ENCODE measurements at regions not wholly inside any gene's neighbourhood (a gene's known extent, or its start where the extent isn't known, plus 50 kb on each side); places are given as distances from the start of the nearest gene placed in this dataset.
"Not testable (repeated sequence)": the region's sequence is repeated elsewhere in the genome, so short reads cannot be mapped to it uniquely, and the experiment has no call there.

DNA sequence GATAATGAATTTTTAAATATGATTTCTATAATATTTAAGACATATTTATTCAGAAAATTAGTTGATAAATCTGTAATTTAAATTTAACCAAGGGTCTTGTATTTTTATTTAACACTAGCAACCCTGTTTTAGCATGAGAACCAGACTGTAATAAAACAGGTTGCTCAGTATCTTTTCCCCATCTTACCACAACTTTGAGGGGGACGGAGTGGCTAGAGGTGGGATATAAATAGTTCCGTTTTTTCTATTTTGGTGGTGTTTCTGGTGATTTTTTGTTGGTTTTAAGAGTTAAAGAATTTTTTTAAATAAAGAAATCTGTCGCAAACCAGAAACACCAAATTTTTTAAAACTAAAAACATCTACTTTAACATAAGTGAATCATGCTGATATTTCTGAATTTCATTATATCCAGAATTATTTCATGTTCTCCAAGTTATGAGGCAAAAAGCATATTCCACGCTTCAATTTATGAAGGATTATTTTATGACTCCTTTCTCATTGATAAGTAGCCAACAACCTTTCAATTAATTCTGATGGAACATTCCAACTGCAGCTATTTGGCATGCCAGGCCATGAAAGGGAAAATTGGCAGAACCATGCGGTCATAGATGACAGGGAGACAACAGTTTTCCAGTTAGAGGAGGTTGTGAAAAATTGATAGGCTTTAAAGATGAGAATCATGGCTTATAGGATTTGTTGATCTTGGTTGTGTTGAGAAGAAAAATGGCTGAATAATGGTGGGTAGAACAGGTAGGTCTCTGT, 151.9 kb upstream of the CARMIL1 start:
- DNase-seq: no peak

DNA sequence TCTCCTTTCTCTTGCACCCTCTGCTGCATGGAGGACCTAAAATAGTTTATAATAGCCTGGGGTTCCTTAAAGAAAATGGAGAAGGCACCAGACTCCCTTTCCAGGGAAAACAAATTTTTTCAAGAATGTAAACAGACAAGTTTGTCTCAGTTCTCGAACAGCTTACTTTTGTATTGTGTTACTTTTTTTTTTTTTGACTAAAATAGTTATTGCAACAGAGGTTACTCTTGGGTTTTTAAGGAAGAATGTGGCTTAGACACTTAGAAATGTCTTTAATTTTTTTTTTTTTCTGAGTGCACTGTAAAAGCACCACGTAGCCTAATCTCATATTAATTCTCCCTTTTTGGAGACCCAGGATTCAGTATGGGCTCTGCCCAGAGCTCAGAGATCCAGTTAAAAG, 148.7 kb upstream of the CARMIL1 start:
- no peak for DNase-seq

DNA sequence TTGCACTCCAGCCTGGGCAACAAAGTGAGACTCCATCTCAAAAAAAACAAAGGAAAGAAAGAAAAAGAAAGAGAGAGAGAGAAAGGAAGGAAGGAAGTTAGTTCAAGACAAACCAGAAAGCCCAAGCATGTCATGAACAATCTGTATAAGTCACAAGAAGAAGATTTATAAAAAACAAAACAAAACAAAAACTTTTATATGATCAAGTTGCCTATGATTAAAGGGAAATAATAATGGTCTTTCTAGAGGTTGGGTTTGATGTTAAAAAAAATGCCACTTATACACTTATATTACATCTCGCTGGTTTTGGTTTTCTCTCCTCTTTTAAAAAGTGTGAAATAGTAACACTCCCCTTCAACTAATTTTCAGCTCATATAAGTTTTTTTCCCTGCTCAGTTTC, 146.2 kb upstream of the CARMIL1 start:
- no peak for DNase-seq

DNA sequence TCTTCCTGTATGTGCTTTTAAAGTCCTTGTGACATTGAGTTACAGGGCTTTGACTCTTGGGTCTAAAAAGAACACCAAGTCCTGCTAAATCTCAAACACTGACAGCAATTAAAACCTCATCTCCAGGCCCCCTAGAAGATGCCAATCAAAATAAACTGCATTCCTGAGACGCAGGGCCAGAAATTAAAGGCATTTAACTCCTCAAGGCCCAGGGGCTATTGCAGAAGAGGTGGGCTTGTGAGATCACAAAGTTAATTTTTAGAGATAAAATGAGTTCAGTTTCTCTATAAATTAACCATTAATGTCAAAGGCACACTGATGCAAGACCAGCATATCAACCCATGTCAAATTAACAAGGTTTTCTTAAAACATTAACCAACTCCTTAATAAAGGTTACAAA, 145.6 kb upstream of the CARMIL1 start:
- no peak for DNase-seq

GRCh38 chr6:25136854-25137253, 142.3 kb upstream of the CARMIL1 start:
- DNase-seq: no peak

GRCh38 chr6:25137480-25137879, 141.7 kb upstream of the CARMIL1 start:
- no peak for DNase-seq

DNA sequence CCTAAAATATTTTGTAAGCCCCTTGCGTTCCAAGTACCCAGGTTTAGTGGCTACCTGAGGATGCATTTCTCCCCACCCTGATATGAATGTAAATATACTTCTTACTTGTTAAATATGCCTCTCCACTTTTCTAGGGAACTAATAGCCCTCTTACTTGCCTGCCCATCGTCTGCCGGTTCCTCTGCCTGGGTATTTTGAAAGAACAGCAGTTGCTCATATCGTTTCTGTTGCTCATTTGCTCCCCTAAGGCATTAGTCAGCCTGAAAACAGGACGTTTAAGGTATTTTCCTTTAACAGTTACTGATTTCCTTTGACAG, 141.3 kb upstream of the CARMIL1 start:
- no peak for DNase-seq

GRCh38 chr6:25138233-25138933, 140.8 kb upstream of the CARMIL1 start:
- peak; percentile 47 for DNase-seq

GRCh38 chr6:25138934-25139415, 140.2 kb upstream of the CARMIL1 start:
- no peak for DNase-seq

DNA sequence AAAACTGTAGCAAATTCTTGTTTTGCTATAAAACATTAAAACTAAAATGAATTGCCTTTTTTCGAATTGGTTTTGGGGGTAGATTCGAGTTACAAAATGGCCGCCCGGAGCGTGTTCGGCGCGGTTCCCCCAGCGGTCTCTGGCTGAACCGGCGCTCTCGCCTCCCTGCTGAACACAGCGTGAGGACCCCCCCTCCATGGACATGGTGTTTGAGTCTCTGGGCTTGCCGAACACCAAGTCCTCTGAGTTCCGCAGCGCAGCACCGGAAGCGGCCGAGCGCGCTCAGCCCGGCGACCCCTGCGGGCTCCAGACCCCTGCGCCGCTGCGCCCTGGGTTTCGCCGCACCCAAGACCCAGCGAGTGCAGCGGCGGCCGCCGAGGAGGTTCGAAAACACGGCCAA, 139.6 kb upstream of the CARMIL1 start:
- not testable (repeated sequence) for DNase-seq

DNA sequence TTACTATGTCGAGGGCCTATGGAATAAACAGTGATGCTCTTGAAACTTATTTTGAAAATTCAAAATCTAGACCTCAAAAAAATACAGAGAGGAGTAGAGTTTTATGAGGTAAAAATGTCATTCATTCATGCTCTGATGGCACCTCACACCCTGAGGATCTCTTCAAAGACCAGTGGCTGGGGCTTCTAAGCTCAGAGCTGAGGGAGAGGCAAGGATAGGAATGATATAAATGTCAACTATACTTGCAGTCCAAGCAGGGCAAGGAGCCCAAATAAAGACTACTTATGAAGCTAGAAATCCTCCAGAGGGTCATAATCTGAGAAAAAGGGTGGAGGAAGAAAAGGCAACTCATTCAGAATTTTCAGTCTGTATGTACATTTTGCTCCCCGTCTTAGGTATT, 136.7 kb upstream of the CARMIL1 start:
- DNase-seq: no peak

DNA sequence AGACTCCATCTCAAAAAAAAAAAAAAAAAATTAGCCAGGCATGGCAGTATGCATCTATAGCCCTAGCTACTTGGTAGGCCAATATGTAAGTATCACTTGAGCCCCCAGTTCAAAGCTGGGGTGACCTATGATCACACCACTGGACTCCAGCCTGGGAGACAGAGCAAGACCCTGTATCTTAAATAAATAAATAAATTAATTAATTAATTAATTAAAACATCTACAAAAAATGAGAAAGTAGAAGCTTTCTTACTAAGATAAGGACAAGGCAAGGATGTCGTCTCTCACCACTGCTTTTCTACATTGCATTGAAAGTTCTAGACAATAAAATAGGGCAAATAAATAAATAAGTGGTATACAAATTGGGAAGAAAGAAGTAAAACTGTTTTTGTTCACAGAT, 134.3 kb upstream of the CARMIL1 start:
- DNase-seq: no peak

DNA sequence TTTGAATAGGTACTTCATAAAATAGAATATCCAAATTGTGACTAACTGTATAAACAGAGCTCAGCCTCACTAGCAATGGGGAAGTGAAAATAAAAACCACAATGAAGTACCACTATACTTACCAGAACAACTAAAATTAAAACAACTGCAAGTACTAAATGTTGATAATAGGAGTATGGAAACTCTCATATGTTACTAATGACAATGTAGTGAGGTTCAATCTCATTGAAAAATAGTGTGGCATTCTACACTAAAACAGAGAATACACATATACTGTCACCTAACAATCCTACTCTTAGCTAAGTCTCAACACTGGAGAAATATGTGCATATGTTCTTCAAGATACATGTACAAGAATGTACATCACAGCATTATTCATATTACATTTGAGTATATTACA, 132.0 kb upstream of the CARMIL1 start:
- no peak for DNase-seq

- DNase-seq: no peak
These were observed 129.1 kb upstream of the CARMIL1 start for GRCh38 chr6:25150031-25150430.

- no peak for DNase-seq
These were observed 128.3 kb upstream of the CARMIL1 start for GRCh38 chr6:25150863-25151262.

GRCh38 chr6:25153079-25153478, 126.1 kb upstream of the CARMIL1 start:
- DNase-seq: no peak

- no peak for DNase-seq
These were observed 125.1 kb upstream of the CARMIL1 start for GRCh38 chr6:25154034-25154596.

DNA sequence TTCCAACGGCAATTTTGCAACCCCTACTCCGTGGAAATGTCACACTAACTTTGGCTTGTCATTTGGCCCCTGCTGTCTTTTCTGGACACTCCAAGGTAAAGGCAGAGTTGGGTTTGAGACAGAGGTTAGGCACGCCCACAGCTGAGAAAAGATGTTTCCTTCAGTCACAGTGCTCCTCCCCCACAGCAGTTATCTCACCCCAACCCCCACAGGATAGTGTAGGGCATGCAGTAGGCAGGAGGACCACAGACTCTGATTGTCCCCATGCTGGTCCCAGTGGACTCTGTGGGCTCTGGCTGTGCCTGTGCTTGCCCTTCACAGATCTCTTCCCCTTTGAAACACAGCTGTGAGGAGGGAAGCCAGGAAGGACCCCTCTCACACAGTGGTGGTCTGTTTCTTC, 124.0 kb upstream of the CARMIL1 start:
- DNase-seq: no peak

DNA sequence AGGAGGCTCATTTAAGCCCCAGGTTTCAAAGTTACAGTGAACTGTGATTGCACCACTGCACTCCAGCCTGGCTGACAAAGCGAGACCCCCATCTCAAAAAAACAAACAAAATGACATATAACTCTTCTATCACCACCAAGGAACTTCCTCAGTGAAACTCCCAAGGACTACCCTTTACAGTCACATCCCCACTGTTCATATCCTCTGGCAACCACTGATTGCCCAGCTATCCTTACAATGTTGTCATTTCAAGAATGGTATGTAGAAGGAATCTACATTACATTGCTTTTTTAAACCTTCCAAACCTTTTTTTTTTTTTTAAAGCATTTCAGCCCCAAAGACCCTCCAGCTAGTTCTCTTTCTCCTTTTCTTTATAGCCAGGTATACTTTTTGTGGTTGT, 123.1 kb upstream of the CARMIL1 start:
- DNase-seq: no peak

GRCh38 chr6:25157183-25157582, 122.0 kb upstream of the CARMIL1 start:
- no peak for DNase-seq

DNA sequence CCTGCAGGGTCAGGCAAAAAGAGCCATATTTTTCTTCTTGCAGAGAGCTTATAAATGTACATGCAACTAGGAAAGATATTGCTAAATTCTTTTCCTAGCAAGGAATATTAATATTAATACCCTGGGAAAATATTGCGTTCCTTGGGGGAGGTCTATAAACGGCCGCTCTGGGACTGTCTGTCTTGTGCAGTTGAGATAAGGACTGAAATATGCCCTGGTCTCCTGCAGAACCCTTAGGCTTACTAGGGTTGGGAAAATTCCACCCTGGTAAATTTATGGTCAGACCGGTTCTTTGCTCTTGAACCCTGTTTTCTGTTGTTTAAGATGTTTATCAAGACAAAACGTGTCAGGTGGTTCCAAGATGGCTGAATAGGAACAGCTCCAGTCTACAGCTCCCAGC, 121.3 kb upstream of the CARMIL1 start:
- no peak for DNase-seq

- not testable (repeated sequence) for DNase-seq
These were observed 119.0 kb upstream of the CARMIL1 start for GRCh38 chr6:25160134-25160533.

DNA sequence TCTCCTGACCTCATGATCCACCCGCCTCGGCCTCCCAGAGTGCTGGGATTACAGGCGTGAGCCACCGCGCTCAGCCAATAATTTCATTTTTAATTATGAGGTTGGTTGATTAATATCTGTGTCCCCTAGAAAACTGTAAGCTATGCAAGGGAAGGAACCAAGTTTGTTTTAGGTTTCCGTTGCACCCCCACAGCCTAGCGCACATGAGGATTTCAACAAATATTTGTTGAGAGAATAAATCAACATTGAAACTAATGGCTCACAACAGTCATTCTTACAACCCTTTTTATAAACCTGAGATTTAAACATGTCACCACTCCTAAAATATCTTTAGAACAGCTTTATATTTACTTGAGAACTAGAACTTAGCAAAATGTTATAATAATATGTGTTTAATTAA, 114.0 kb upstream of the CARMIL1 start:
- no peak for DNase-seq

DNA sequence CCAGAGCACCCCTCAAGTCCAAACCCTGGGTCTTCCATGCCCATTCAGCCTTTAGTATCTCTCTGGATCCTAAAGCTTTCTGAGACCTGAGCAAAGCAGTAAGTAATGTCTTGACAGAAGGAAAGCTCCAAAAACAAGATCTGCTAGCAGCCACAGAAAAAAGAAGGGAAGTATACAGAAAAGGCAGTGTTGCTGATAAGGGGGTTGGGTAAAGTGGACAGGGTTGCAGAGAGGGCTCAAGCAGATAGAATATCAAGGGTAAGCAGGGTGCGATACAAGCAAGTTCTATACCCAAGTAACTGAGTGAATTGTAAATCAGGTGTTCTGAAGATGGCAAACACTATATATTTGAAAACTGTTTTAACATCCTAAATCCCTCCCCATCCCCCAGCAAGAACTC, 113.4 kb upstream of the CARMIL1 start:
- DNase-seq: no peak

All from 8988T (cell line).